Adipocyte (in vitro differentiated cells): ENCODE measurements at regions not wholly inside any gene's neighbourhood (a gene's known extent, or its start where the extent isn't known, plus 50 kb on each side); places are given as distances from the start of the nearest gene placed in this dataset.

ENCODE experiments used
- DNase-seq: peaks from one replicate; pipeline ENCODE4 v3.0.0-alpha.2; 2015; ENCODE audit warnings: low read depth
- H3K27me3 ChIP-seq: replicated peaks from 2 replicates; pipeline ENCODE4 v1.7.0; 2013; ENCODE audit warnings: mild to moderate bottlenecking, low read length, moderate library complexity; ENCODE audit not compliant: control insufficient read depth, insufficient read depth
- H3K36me3 ChIP-seq: 2 replicates; pipeline ENCODE4 v1.7.0; 2013; ENCODE audit warnings: low read length, mild to moderate bottlenecking, moderate library complexity; ENCODE audit not compliant: control insufficient read depth, insufficient read depth, severe bottlenecking
- H3K4me1 ChIP-seq: 2 replicates; pipeline ENCODE4 v1.7.0; 2013; ENCODE audit warnings: mild to moderate bottlenecking, low read length, moderate library complexity; ENCODE audit not compliant: control insufficient read depth, insufficient read depth
- H3K4me3 ChIP-seq: 2 replicates; pipeline ENCODE4 v1.7.0; 2013; ENCODE audit warnings: mild to moderate bottlenecking, low read length, moderate library complexity
- H3K9ac ChIP-seq: 2 replicates; pipeline ENCODE4 v1.7.0; 2013; ENCODE audit warnings: mild to moderate bottlenecking, low read length, moderate library complexity
- H3K9me3 ChIP-seq: 2 replicates; pipeline ENCODE4 v1.7.0; 2013; ENCODE audit warnings: mild to moderate bottlenecking, low read length, moderate library complexity; ENCODE audit not compliant: control insufficient read depth

- no peak overlapping the region for H3K4me3 ChIP-seq
- no peaks in the 10 kb centered on the region for H3K9me3 ChIP-seq
- no peaks in the 10 kb centered on the region for H3K4me1 ChIP-seq
- H3K27me3 ChIP-seq = no peaks in the 10 kb centered on the region
- DNase-seq = peak; percentile 15
- H3K36me3 ChIP-seq = no peaks in the 10 kb centered on the region
- H3K9ac ChIP-seq = no peak overlapping the region
Observed at GRCh38 chr10:28872587-28873165, 195.4 kb downstream of the BAMBI start.

GRCh38 chr10:28873540-28873939, 196.2 kb downstream of the BAMBI start:
- no peak overlapping the region for H3K4me3 ChIP-seq
- no peaks in the 10 kb centered on the region for H3K4me1 ChIP-seq
- no peaks in the 10 kb centered on the region for H3K27me3 ChIP-seq
- DNase-seq = no peak
- H3K9me3 ChIP-seq = no peaks in the 10 kb centered on the region
- no peak overlapping the region for H3K9ac ChIP-seq
- no peaks in the 10 kb centered on the region for H3K36me3 ChIP-seq

DNA sequence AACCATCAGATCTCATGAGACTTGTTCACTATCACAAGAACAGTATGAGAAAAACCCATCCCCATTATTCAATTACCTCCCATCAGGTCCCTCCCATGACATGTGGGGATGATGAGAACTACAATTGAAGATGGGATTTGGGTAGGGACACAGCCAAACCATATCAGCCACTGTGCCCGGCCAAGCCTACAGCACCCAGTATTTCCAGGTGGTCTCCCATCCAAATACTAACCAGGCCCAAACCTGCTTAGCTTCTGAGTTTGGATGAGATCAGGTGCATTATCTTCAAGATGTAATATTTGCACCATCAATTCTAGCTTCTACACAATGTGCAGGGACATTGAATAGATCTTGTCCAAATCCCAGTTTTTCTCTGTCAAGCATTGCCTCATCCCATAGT, 196.9 kb downstream of the BAMBI start:
- no peak overlapping the region for H3K9ac ChIP-seq
- no peaks in the 10 kb centered on the region for H3K9me3 ChIP-seq
- no peaks in the 10 kb centered on the region for H3K4me1 ChIP-seq
- no peak for DNase-seq
- H3K27me3 ChIP-seq = no peaks in the 10 kb centered on the region
- no peak overlapping the region for H3K4me3 ChIP-seq
- H3K36me3 ChIP-seq = no peaks in the 10 kb centered on the region

DNA sequence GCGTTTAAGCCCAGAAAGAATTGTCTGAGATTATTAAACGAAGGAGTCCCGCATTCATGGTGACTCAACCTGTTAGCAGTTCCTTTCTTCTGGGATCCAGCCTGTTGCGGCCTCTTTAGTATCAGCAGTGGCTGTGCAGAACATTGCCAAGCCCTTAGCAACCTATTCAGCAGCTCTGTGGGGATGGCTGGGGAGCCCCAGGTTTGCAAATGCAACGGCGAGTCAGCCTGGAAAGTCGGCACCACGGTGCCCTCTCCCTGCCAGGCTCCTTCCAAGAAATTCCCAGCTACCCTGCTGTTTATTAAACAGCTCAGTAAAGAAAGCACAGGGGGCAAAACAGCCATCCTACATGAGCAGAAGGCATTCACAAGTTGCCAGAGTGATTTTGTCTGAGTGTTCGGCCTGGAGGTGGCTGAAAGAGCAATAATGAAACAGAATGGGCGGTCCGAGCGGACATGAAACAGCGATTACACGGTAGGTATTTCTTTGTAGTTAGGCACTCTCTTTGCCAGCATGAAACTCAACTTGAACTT, 198.3 kb downstream of the BAMBI start:
- no peak overlapping the region for H3K9ac ChIP-seq
- no peaks in the 10 kb centered on the region for H3K36me3 ChIP-seq
- H3K4me1 ChIP-seq = peaks cover 14% of the 10 kb centered on the region
- peak; percentile 13 for DNase-seq
- H3K4me3 ChIP-seq = no peak overlapping the region
- H3K27me3 ChIP-seq = no peaks in the 10 kb centered on the region
- no peaks in the 10 kb centered on the region for H3K9me3 ChIP-seq

- peaks cover 16% of the 10 kb centered on the region for H3K4me1 ChIP-seq
- H3K9me3 ChIP-seq = no peaks in the 10 kb centered on the region
- no peaks in the 10 kb centered on the region for H3K27me3 ChIP-seq
- H3K36me3 ChIP-seq = no peaks in the 10 kb centered on the region
- H3K9ac ChIP-seq = no peak overlapping the region
- no peak overlapping the region for H3K4me3 ChIP-seq
- no peak for DNase-seq
Observed at GRCh38 chr10:28878236-28878970, 201.1 kb downstream of the BAMBI start.

DNA sequence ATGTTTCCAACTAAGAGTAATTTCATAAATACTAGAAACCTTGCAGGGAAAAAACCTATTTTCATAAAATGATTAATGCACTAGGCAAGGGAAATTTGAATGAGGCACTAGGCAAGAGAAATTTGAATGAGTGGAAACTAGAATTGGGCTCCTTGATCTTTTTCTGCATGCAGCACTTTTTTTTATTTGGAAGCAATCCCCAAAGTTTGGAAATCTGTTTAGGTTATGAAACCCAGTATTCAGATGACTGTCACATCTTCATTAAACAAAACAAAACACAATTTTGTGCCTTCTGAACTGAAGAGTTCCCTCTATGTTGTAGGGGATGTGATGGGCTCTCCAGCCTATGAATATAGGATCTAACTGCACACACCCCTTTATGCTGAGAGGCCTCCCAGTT, 201.9 kb downstream of the BAMBI start:
- Histone ChIP-seq H3K4me1 (peaks cover 16% of the 10 kb centered on the region), H3K9me3 (no peaks in the 10 kb centered on the region), H3K36me3 (no peaks in the 10 kb centered on the region), H3K27me3 (no peaks in the 10 kb centered on the region), H3K4me3 (no peak overlapping the region), H3K9ac (no peak overlapping the region)
- DNase-seq = no peak

DNA sequence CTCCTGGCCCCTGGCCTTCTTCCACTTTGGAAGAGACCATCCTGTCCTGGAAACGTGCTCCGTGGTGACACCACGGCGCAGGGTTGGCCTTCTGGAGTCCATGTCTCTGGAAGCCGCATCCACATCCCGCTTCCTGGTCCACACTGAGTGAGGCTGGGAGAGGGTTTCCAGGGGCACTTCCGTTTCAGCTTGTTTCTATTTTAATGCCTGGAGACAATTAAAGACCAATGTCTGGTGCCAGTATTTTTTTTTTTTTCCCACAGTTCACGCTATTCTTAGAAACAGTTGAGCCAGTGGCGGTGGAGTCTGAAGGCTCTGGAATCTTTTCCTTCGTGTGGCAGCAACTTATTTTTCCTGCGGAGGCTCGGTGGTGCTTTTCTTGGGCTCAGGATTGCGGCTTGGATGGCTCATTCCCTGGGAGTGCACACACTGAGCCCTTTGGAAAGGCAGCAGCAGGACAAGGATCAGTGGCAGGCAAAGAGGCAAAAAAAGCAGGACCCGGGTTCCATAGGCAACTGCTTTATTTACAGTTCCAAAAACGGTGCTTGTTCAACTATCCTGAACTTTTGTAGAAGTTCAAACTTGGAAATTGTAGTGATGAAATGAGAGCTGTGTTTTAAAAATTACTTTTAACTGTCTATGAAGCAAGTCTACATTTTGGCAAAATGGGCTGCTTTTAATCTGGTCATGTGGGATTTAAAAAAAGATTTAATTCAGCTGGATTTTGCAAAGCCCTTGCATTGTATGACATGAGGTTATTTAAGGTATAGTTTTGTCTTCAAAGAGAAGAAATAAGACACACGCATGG, 202.8 kb downstream of the BAMBI start:
- peak; percentile 39 for DNase-seq
- no peaks in the 10 kb centered on the region for H3K36me3 ChIP-seq
- no peaks in the 10 kb centered on the region for H3K9me3 ChIP-seq
- H3K4me3 ChIP-seq = peak overlapping the region; percentile 46
- peak overlapping the region; percentile 8 for H3K9ac ChIP-seq
- H3K4me1 ChIP-seq = peaks cover 16% of the 10 kb centered on the region
- no peaks in the 10 kb centered on the region for H3K27me3 ChIP-seq

DNA sequence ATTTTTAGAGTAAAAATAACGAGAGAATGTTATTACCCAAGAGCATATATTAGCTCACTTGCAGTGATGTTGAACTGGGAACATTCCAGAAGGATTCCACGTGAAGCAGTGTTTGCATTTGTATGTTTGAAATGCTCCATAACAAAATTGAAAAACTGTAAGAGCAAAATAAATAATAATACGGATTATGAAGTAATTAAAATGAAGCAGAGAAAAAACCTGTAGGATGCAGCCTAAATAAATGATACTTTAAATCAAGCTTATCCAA, 203.3 kb downstream of the BAMBI start:
- H3K27me3 ChIP-seq = no peaks in the 10 kb centered on the region
- H3K9ac ChIP-seq = no peak overlapping the region
- H3K9me3 ChIP-seq = no peaks in the 10 kb centered on the region
- peaks cover 16% of the 10 kb centered on the region for H3K4me1 ChIP-seq
- no peak for DNase-seq
- peak overlapping the region; percentile 46 for H3K4me3 ChIP-seq
- H3K36me3 ChIP-seq = no peaks in the 10 kb centered on the region

DNA sequence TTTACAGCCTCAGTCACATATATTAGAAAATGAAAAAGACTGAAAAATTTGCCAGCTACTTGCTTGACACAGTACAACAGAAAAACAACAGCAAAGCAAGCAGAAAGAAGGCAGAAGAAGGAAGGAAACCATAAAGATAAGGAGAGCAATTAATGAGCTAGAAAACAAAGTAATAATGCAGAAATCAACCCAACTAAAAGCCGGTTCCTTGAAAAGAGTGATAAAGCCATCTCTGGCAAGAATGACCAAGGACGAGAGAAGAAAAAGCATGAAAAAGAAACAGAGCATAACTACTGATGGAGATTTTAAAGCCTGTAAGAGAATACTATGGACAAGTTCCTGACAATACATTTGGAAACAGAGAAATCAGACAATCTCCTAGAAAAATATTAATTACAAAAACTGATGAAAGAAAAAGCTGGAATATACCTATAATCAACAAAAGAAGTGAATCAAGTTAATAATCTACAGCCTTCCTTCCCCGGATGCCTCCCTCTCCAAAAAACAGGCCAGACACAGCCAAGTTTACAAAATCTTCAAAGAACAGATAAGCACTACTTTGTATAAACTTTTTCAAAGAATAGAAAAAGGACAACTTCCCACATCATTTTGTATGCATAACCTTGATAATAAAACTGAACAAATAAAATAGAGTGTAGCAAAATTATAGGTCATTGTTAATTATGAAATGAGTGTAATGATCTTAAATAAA, 204.0 kb downstream of the BAMBI start:
- no peak for DNase-seq
- Histone ChIP-seq H3K36me3 (no peaks in the 10 kb centered on the region), H3K9me3 (no peaks in the 10 kb centered on the region), H3K4me3 (no peak overlapping the region), H3K4me1 (peaks cover 16% of the 10 kb centered on the region), H3K27me3 (no peaks in the 10 kb centered on the region), H3K9ac (no peak overlapping the region)

DNA sequence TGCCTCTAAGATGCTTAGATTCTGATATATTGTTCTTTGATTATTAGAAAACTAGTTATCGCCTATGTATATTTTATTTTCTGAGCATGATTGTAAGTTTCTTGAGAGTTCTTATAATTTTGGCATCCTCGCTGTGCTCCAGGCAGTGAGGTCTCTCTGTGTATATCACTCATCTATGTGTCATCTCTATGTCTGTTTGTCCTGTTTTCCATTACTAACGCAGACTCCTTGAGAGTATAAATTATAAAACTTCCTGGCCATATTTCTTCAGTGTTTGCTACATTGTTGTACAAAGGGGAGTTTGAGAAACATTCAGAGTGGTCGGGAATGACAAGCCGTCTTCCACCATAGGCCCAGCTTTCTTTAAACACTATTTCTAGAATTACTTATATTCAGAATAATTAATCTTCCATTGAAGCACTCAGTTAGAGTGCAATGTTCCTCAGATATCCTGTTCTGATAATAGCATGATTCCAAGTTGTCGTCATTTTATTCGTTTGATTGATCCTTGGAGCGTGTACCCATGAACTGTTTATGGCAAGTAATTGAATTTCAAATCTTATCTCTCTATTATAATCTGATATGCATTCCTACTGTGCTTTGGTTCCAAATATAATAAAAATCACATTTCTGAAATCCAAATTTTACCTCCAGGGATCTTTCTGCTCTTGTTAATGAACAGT, 206.6 kb downstream of the BAMBI start:
- DNase-seq = no peak
- Histone ChIP-seq H3K9me3 (no peaks in the 10 kb centered on the region), H3K4me3 (no peak overlapping the region), H3K27me3 (no peaks in the 10 kb centered on the region), H3K9ac (no peak overlapping the region), H3K4me1 (peaks cover 16% of the 10 kb centered on the region), H3K36me3 (no peaks in the 10 kb centered on the region)
